ENCODE measurements at regions not wholly inside any gene's neighbourhood (a gene's known extent, or its start where the extent isn't known, plus 50 kb on each side); places are given as distances from the start of the nearest gene placed in this dataset.
"Not testable (repeated sequence)": the region's sequence is repeated elsewhere in the genome, so short reads cannot be mapped to it uniquely, and the experiment has no call there.

GRCh38 chr22:49395062-49395461, 432.6 kb downstream of the BRD1 start:
- H3K4me1 ChIP-seq (ENCODE audit: control insufficient read depth, insufficient read depth, low read length); H3K27ac ChIP-seq (ENCODE audit: extremely low read depth, low read depth, low read length); H3K4me3 ChIP-seq (ENCODE audit: low read depth, low read length); H3K36me3 ChIP-seq (ENCODE audit: control insufficient read depth in 2 of 2, insufficient read depth in 1 of 2, low read length in 2 of 2); H3K9me3 ChIP-seq (ENCODE audit: control insufficient read depth, insufficient read depth, low read depth, low read length); POLR2A ChIA-PET; CTCF ChIA-PET: not testable (repeated sequence)
- TF ChIP-seq SETDB1 (IDR thresholded peaks at IDR 0.05; ENCODE audit: insufficient read length, low read length): peak; percentile 23

GRCh38 chr22:49394116-49394785, 433.4 kb downstream of the BRD1 start:
- TF ChIP-seq SETDB1 (IDR thresholded peaks at IDR 0.05; ENCODE audit: insufficient read length, low read length) (peak; percentile 27), PRDM1 (tag by site-specific recombination; IDR thresholded peaks at IDR 0.05) (no peak)
- no peaks in the 10 kb centered on the region for H3K9me3 ChIP-seq (ENCODE audit: control insufficient read depth, insufficient read depth, low read depth, low read length)
- no peaks in the 10 kb centered on the region for H3K36me3 ChIP-seq (ENCODE audit: control insufficient read depth in 2 of 2, insufficient read depth in 1 of 2, low read length in 2 of 2)
- ChIA-PET CTCF (no interaction called here), POLR2A (no interaction called here)
- H3K4me1 ChIP-seq (ENCODE audit: control insufficient read depth, insufficient read depth, low read length): no peaks in the 10 kb centered on the region
- H3K4me3 ChIP-seq (ENCODE audit: low read depth, low read length): no peak overlapping the region
- no peak overlapping the region for H3K27ac ChIP-seq (ENCODE audit: extremely low read depth, low read depth, low read length)

- Histone ChIP-seq H3K4me1 (ENCODE audit: control insufficient read depth, insufficient read depth, low read length) (no peaks in the 10 kb centered on the region), H3K4me3 (ENCODE audit: low read depth, low read length) (no peak overlapping the region), H3K9me3 (ENCODE audit: control insufficient read depth, insufficient read depth, low read depth, low read length) (no peaks in the 10 kb centered on the region), H3K36me3 (ENCODE audit: control insufficient read depth in 2 of 2, insufficient read depth in 1 of 2, low read length in 2 of 2) (no peaks in the 10 kb centered on the region), H3K27ac (ENCODE audit: extremely low read depth, low read depth, low read length) (no peak overlapping the region)
- POLR2A ChIA-PET: no interaction called here
- CTCF ChIA-PET: no interaction called here
- TF ChIP-seq HOXD13 (CRISPR knock-in tag; IDR thresholded peaks at IDR 0.05; ENCODE audit: borderline replicate concordance) (no peak), ZNF404 (tag by site-specific recombination; IDR thresholded peaks at IDR 0.05) (no peak), ZNF112 (tag by site-specific recombination; IDR thresholded peaks at IDR 0.05) (no peak), ZSCAN5A (tag by site-specific recombination; IDR thresholded peaks at IDR 0.05) (no peak), ZNF645 (tag by site-specific recombination; IDR thresholded peaks at IDR 0.05) (no peak), ZNF239 (tag by site-specific recombination; IDR thresholded peaks at IDR 0.05) (no peak), ZNF391 (tag by site-specific recombination; IDR thresholded peaks at IDR 0.05; ENCODE audit: borderline replicate concordance, low read depth) (no peak), GLIS1 (tag by site-specific recombination; IDR thresholded peaks at IDR 0.05) (no peak), ZNF174 (tag by site-specific recombination; IDR thresholded peaks at IDR 0.05) (no peak)
Measured at GRCh38 chr22:49393526-49393925, 434.1 kb downstream of the BRD1 start.

GRCh38 chr22:49392841-49393510, 434.7 kb downstream of the BRD1 start:
- H3K27ac ChIP-seq (ENCODE audit: extremely low read depth, low read depth, low read length): no peak overlapping the region
- H3K4me1 ChIP-seq (ENCODE audit: control insufficient read depth, insufficient read depth, low read length): no peaks in the 10 kb centered on the region
- POLR2A ChIA-PET: no interaction called here
- no peaks in the 10 kb centered on the region for H3K9me3 ChIP-seq (ENCODE audit: control insufficient read depth, insufficient read depth, low read depth, low read length)
- H3K36me3 ChIP-seq (ENCODE audit: control insufficient read depth in 2 of 2, insufficient read depth in 1 of 2, low read length in 2 of 2): no peaks in the 10 kb centered on the region
- CTCF ChIA-PET: no interaction called here
- TF ChIP-seq PRDM1 (tag by site-specific recombination; IDR thresholded peaks at IDR 0.05): no peak
- no peak overlapping the region for H3K4me3 ChIP-seq (ENCODE audit: low read depth, low read length)

- no peaks in the 10 kb centered on the region for H3K4me1 ChIP-seq (ENCODE audit: control insufficient read depth, insufficient read depth, low read length)
- no peak overlapping the region for H3K4me3 ChIP-seq (ENCODE audit: low read depth, low read length)
- H3K9me3 ChIP-seq (ENCODE audit: control insufficient read depth, insufficient read depth, low read depth, low read length): no peaks in the 10 kb centered on the region
- no peaks in the 10 kb centered on the region for H3K36me3 ChIP-seq (ENCODE audit: control insufficient read depth in 2 of 2, insufficient read depth in 1 of 2, low read length in 2 of 2)
- ChIA-PET CTCF (interaction anchor here (0.7 kb wide), 1 partner anchor 88 kb away, joined by 4 read pairs; no protein-coding TSS in a partner anchor), POLR2A (no interaction called here)
- H3K27ac ChIP-seq (ENCODE audit: extremely low read depth, low read depth, low read length): no peak overlapping the region
- no peak for TF ChIP-seq ZNF148 (tag by site-specific recombination; IDR thresholded peaks at IDR 0.05; ENCODE audit: borderline replicate concordance)
- no peak for TF ChIP-seq GLIS1 (tag by site-specific recombination; IDR thresholded peaks at IDR 0.05)
- no peak for TF ChIP-seq ZNF354C (tag by site-specific recombination; IDR thresholded peaks at IDR 0.05; ENCODE audit: borderline replicate concordance, low read depth)
- no peak for TF ChIP-seq SP3 (tag by site-specific recombination; IDR thresholded peaks at IDR 0.05)
- TF ChIP-seq ZNF37A (tag by site-specific recombination; IDR thresholded peaks at IDR 0.05): no peak
- no peak for TF ChIP-seq ZNF292 (tag by site-specific recombination; IDR thresholded peaks at IDR 0.05; ENCODE audit: borderline replicate concordance, low read depth)
- TF ChIP-seq TRIM28 (IDR thresholded peaks at IDR 0.05; ENCODE audit: borderline replicate concordance, low read length): no peak
Measured at GRCh38 chr22:49392247-49392646, 435.4 kb downstream of the BRD1 start.
